ENCODE measurements at regions not wholly inside any gene's neighbourhood (a gene's known extent, or its start where the extent isn't known, plus 50 kb on each side); places are given as distances from the start of the nearest gene placed in this dataset.
A peak's percentile ranks its signal among the peaks of the same experiment; 100 is the strongest.

- DNase-seq: no peak
These were observed 159.5 kb upstream of the IER5L start for GRCh38 chr9:129337336-129338140.

- DNase-seq: no peak
These were observed 158.7 kb upstream of the IER5L start for GRCh38 chr9:129336601-129337331.

- no peak for DNase-seq
These were observed 158.1 kb upstream of the IER5L start for GRCh38 chr9:129336130-129336528.

- DNase-seq: no peak
These were observed 157.5 kb upstream of the IER5L start for GRCh38 chr9:129335464-129336129.

- peak; percentile 43 for DNase-seq
These were observed 156.3 kb upstream of the IER5L start for GRCh38 chr9:129334105-129334935.

GRCh38 chr9:129333617-129334104 lies 155.6 kb upstream of the IER5L start:
- DNase-seq: no peak

- DNase-seq: no peak
These were observed 154.5 kb upstream of the IER5L start for GRCh38 chr9:129332581-129332980.

- no peak for DNase-seq
These were observed 153.9 kb upstream of the IER5L start for GRCh38 chr9:129331772-129332500.

- no peak for DNase-seq
These were observed 153.4 kb upstream of the IER5L start for GRCh38 chr9:129331493-129331765.

GRCh38 chr9:129330711-129331492 lies 152.8 kb upstream of the IER5L start:
- no peak for DNase-seq

- DNase-seq: no peak
These were observed 150.4 kb upstream of the IER5L start for GRCh38 chr9:129328355-129329042.

- DNase-seq: no peak
These were observed 149.7 kb upstream of the IER5L start for GRCh38 chr9:129327552-129328328.

- no peak for DNase-seq
These were observed 148.3 kb upstream of the IER5L start for GRCh38 chr9:129326061-129327005.

GRCh38 chr9:129324808-129325502 lies 146.9 kb upstream of the IER5L start:
- no peak for DNase-seq

GRCh38 chr9:129323999-129324553 lies 146.0 kb upstream of the IER5L start:
- DNase-seq: no peak

GRCh38 chr9:129323376-129323998 lies 145.4 kb upstream of the IER5L start:
- DNase-seq: no peak

All from activated CD8-positive, alpha-beta memory T cell treated with anti-CD3 and anti-CD28 coated beads, Interleukin-2, amount 50 U/mL, for 4 hours (primary cell).